Right lobe of liver (tissue), 6 donors: ENCODE measurements at regions not wholly inside any gene's neighbourhood (a gene's known extent, or its start where the extent isn't known, plus 50 kb on each side); places are given as distances from the start of the nearest gene placed in this dataset.

Source experiments
- ATAC-seq, 4 donors: fragments of 200-7000 bp; cut with Tn5 transposase; one replicate each; pipeline ENCODE4 v1.9.1; 2020; ENCODE audit warnings: mild to moderate bottlenecking in 4 of 4, moderate library complexity in 4 of 4
- DNase-seq, 3 donors: peaks; one replicate each; pipeline ENCODE4 v3.0.0-alpha.2; 2020
- H3K27ac ChIP-seq, 3 donors: fragments of 200-600 bp; one replicate each; pipeline ENCODE4 v1.8.0; 2022
- H3K27me3 ChIP-seq, 2 donors: fragments of 200-600 bp; one replicate each; pipeline ENCODE4 v1.8.0; 2022
- H3K36me3 ChIP-seq, 4 donors: fragments of 200-600 bp; sonication (generic) in 1 of 4; one replicate each; pipeline versions ENCODE4 v1.5.1 to v1.8.0; 2017 to 2022; ENCODE audit warnings: control low read depth in 1 of 4
- H3K4me1 ChIP-seq, 4 donors: fragments of 200-600 bp; sonication (generic) in 1 of 4; one replicate each; pipeline versions ENCODE4 v1.5.1 to v1.8.0; 2017 to 2022; ENCODE audit warnings: control low read depth in 1 of 4
- H3K4me3 ChIP-seq, 3 donors: fragments of 200-600 bp; one replicate each; pipeline ENCODE4 v1.8.0; 2022
- H3K9me3 ChIP-seq, 4 donors: fragments of 200-600 bp; sonication (generic) in 1 of 4; one replicate each; pipeline versions ENCODE4 v1.5.1 to v1.8.0; 2017 to 2022; ENCODE audit warnings: control low read depth in 1 of 4
- CTCF ChIP-seq, 4 donors: fragments of 200-600 bp in 3 of 4; fragments of 450-650 bp in 1 of 4; IDR thresholded peaks; one replicate each; pipeline versions ENCODE4 v1.5.1 to v1.8.0; 2016 to 2022; ENCODE audit warnings: antibody characterized with exemption in 4 of 4, mild to moderate bottlenecking in 2 of 4
- POLR2A ChIP-seq: fragments of 450-650 bp; IDR thresholded peaks from one replicate; pipeline ENCODE4 v1.6.1; 2017; ENCODE audit warnings: antibody characterized with exemption, mild to moderate bottlenecking
- WGBS: methylation state at CpG from one replicate; pipeline ENCODE4 v1.1.6; 2018; ENCODE audit warnings: low coverage, low lambda C conversion rate; ENCODE audit not compliant: insufficient coverage; ENCODE audit errors: missing lambda C conversion rate; 5-methylcytosine and 5-hydroxymethylcytosine counted together
- intact Hi-C, 2 donors: fragments of 100-400 bp; cut with DNase I; formaldehyde crosslinking; loops; one replicate each; pipeline versions ENCODE4 v1.11.2 to v1.14.1; 2022
- donor health status: DM: no; HTN: yes; CAD: no.
- donor health status: DM: no; HTN: no; CAD: no.
- donor health status: DM: no; HTN: no; CAD: no.
- donor health status: DM: no; HTN: yes; CAD: no.
- donor health status: DM: no; HTN: yes; CAD: no.

DNA sequence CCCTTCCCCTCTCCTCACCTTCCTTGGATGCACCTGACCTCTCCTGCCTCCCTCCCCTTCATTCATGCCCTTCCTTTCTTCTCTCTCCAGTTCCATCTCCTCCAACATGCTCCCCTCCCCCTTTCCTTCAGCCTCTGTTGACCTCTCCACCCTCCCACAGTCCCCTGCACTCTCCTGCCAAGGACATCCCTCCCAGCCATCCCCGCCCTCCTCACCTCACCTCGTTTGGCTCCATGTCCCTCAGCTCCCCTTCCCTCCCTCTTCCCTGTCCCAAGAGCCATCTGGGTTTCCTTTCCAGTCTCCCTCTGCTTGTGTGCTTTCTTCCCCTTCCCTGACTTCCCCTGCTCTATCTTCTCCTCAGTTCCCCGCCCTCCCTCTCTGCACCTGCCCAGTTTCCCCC is 819.7 kb downstream of the KCNJ18 start:
- intact Hi-C loops, result no loop called here
- ATAC-seq, result no peak
- TF ChIP-seq POLR2A (no peak), CTCF (IDR thresholded peaks at IDR 0.05) (no peak)

DNA sequence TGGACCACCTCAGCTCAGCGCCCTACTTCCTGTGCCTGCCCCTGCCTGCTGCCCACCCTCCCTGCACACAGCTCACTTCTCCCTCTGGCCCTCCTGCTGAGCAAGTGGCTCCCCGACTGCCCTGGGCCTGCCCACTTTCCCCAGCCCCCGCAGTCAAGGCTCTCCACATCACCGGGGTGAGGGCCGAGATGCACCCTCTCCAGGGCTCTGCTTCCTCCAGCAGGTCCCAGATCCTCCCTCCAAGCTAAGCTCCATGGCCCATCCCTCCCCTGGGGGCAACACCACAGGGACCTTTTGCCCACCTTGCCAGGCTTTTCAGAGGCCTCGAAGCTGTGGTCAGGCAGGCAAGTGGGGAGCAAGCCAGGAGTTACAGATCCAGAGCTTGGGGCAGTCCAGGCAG is 820.2 kb downstream of the KCNJ18 start:
- H3K27me3 ChIP-seq, result no peaks in the 10 kb centered on the region
- ATAC-seq (no peak), DNase-seq (no peak)
- H3K9me3 ChIP-seq, result no peaks in the 10 kb centered on the region
- no peak overlapping the region for H3K4me3 ChIP-seq
- H3K36me3 ChIP-seq, result no peaks in the 10 kb centered on the region
- no peaks in the 10 kb centered on the region for H3K4me1 ChIP-seq
- intact Hi-C loops, result no loop called here
- whole genome bisulfite sequencing, result 56% methylated on average over 1 of the region's 6 CpGs
- no peak overlapping the region for H3K27ac ChIP-seq
- no peak for TF ChIP-seq POLR2A
- no peak for TF ChIP-seq CTCF (IDR thresholded peaks at IDR 0.05)

More for the DNA sequence above, 819.7 kb downstream of the KCNJ18 start:
- Histone ChIP-seq H3K27me3 (no peaks in the 10 kb centered on the region), H3K27ac (no peak overlapping the region), H3K4me1 (no peaks in the 10 kb centered on the region), H3K9me3 (no peaks in the 10 kb centered on the region), H3K36me3 (no peaks in the 10 kb centered on the region), H3K4me3 (no peak overlapping the region)
- WGBS, result 51% methylated on average over 3 of the region's 3 CpGs
- DNase-seq, result no peak

GRCh38 chr17:22512997-22513538 is 820.7 kb downstream of the KCNJ18 start:
- TF ChIP-seq POLR2A, result no peak
- peak in 1 of 4 donors; percentile 13 for TF ChIP-seq CTCF (IDR thresholded peaks at IDR 0.05)

GRCh38 chr17:22514315-22514714 is 822.0 kb downstream of the KCNJ18 start:
- no peaks in the 10 kb centered on the region for H3K27me3 ChIP-seq
- H3K36me3 ChIP-seq, result no peaks in the 10 kb centered on the region
- H3K4me3 ChIP-seq, result no peak overlapping the region
- H3K9me3 ChIP-seq, result no peaks in the 10 kb centered on the region
- no peak for DNase-seq
- intact Hi-C loops, result no loop called here
- ATAC-seq, result no peak
- no peaks in the 10 kb centered on the region for H3K4me1 ChIP-seq
- H3K27ac ChIP-seq, result no peak overlapping the region
- 28% methylated on average over 3 of the region's 6 CpGs for WGBS
- TF ChIP-seq CTCF (IDR thresholded peaks at IDR 0.05), result no peak
- TF ChIP-seq POLR2A, result no peak

More at GRCh38 chr17:22512997-22513538, 820.7 kb downstream of the KCNJ18 start:
- H3K9me3 ChIP-seq, result no peaks in the 10 kb centered on the region
- no peak overlapping the region for H3K27ac ChIP-seq
- ATAC-seq (no peak), DNase-seq (no peak)
- no peaks in the 10 kb centered on the region for H3K27me3 ChIP-seq
- 64% methylated on average over 13 of the region's 21 CpGs for WGBS
- H3K36me3 ChIP-seq, result no peaks in the 10 kb centered on the region
- intact Hi-C loops, result no loop called here
- H3K4me3 ChIP-seq, result no peak overlapping the region
- no peaks in the 10 kb centered on the region for H3K4me1 ChIP-seq
